ENCODE measurements at regions not wholly inside any gene's neighbourhood (a gene's known extent, or its start where the extent isn't known, plus 50 kb on each side); places are given as distances from the start of the nearest gene placed in this dataset.

GRCh38 chr22:48841881-48842582 is 985.6 kb downstream of the BRD1 start:
- Histone ChIP-seq H3K9me2 (ENCODE audit: insufficient read depth) (no peaks in the 10 kb centered on the region), H3K4me3 (replicated peaks in 1 of 2; ENCODE audit: low read depth in 1 of 2, low read length in 2 of 2) (no peak overlapping the region), H2AFZ (ENCODE audit: low read depth, low read length, poor library complexity, severe bottlenecking) (no peak overlapping the region), H3K4me2 (ENCODE audit: low read length) (no peak overlapping the region), H3K9ac (ENCODE audit: low read length) (no peak overlapping the region), H3K27me3 (ENCODE audit: insufficient read depth, low read length) (no peaks in the 10 kb centered on the region), H3K79me2 (ENCODE audit: insufficient read depth, low read length) (no peaks in the 10 kb centered on the region), H4K20me1 (ENCODE audit: insufficient read depth) (no peaks in the 10 kb centered on the region), H3K27ac (ENCODE audit: low read depth, low read length) (no peak overlapping the region), H3K9me3 (ENCODE audit: control insufficient read depth in 1 of 2, insufficient read depth in 1 of 2, low read depth in 1 of 2, low read length in 2 of 2) (peaks cover 0 to 4% of the 10 kb centered on the region in 2 experiments; a peak in 1 of 4 replicates), H3K4me1 (ENCODE audit: control insufficient read depth in 1 of 2, insufficient read depth in 2 of 2, low read length in 2 of 2) (peaks cover 0 to 7% of the 10 kb centered on the region in 2 experiments; a peak in 1 of 4 replicates), H3K36me3 (ENCODE audit: control insufficient read depth in 1 of 2, insufficient read depth in 2 of 2, low read length in 2 of 2) (no peaks in the 10 kb centered on the region)
- BruUV-seq (replicated peaks) = no TSS peak
- no peak for DNase-seq (ENCODE audit: low read depth, low spot score)
- peak; percentile 58; the same call in 1 of the 2 replicates for ATAC-seq
- TF ChIP-seq ZBTB33 (IDR thresholded peaks at IDR 0.05; ENCODE audit: extremely low read depth, insufficient replicate concordance, low read length) = no peak
- TF ChIP-seq, protein P1, sequence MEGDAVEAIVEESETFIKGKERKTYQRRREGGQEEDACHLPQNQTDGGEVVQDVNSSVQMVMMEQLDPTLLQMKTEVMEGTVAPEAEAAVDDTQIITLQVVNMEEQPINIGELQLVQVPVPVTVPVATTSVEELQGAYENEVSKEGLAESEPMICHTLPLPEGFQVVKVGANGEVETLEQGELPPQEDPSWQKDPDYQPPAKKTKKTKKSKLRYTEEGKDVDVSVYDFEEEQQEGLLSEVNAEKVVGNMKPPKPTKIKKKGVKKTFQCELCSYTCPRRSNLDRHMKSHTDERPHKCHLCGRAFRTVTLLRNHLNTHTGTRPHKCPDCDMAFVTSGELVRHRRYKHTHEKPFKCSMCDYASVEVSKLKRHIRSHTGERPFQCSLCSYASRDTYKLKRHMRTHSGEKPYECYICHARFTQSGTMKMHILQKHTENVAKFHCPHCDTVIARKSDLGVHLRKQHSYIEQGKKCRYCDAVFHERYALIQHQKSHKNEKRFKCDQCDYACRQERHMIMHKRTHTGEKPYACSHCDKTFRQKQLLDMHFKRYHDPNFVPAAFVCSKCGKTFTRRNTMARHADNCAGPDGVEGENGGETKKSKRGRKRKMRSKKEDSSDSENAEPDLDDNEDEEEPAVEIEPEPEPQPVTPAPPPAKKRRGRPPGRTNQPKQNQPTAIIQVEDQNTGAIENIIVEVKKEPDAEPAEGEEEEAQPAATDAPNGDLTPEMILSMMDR (IDR thresholded peaks at IDR 0.05 in 2 of 3, conservative IDR thresholded peaks at IDR 0.05 in 1 of 3; ENCODE audit: borderline replicate concordance in 1 of 3, insufficient read depth in 1 of 3, low read depth in 2 of 3, low read length in 2 of 3) = peak in 2 of 3 experiments; percentile 23 to 35; a peak in 4 of 6 replicates
- CTCF ChIA-PET = interaction anchor here (1.6 kb wide), 1 partner anchor 59 kb away, joined by 4 read pairs; no protein-coding TSS in a partner anchor
- POLR2A ChIA-PET = no interaction called here
- RAD21 ChIA-PET (ENCODE audit: low non-redundant PET in 1 of 2, low total read pairs in 2 of 2, uncharacterized antibody in 2 of 2, unreplicated experiment in 2 of 2) = no interaction called here
- intact Hi-C loops (cut with micrococcal nuclease) = no loop called here
